ENCODE measurements at regions not wholly inside any gene's neighbourhood (a gene's known extent, or its start where the extent isn't known, plus 50 kb on each side); places are given as distances from the start of the nearest gene placed in this dataset.

DNA sequence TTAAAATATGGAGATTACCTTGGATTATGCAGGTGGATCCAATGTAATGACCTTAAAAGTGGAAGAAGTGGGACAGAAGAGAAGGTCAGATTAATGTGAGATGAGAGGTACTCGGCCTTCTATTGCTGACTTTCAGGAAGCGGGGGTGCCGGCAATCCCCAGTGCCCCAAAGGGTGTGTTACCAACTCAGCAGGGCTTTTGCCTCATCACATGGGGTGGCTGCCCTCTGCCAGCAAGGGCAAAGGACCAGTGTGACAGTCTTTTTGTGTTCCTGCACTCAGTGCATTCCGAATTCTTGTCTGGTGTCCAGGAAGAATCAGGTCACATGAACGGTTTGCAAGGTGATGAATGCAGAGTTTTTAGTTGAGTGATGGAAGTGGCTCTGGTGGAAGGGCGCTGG lies 624.2 kb downstream of the COL12A1 start:
- no peak for DNase-seq (ENCODE audit: low read depth)
- TF ChIP-seq, protein P1, sequence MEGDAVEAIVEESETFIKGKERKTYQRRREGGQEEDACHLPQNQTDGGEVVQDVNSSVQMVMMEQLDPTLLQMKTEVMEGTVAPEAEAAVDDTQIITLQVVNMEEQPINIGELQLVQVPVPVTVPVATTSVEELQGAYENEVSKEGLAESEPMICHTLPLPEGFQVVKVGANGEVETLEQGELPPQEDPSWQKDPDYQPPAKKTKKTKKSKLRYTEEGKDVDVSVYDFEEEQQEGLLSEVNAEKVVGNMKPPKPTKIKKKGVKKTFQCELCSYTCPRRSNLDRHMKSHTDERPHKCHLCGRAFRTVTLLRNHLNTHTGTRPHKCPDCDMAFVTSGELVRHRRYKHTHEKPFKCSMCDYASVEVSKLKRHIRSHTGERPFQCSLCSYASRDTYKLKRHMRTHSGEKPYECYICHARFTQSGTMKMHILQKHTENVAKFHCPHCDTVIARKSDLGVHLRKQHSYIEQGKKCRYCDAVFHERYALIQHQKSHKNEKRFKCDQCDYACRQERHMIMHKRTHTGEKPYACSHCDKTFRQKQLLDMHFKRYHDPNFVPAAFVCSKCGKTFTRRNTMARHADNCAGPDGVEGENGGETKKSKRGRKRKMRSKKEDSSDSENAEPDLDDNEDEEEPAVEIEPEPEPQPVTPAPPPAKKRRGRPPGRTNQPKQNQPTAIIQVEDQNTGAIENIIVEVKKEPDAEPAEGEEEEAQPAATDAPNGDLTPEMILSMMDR (IDR thresholded peaks at IDR 0.05; ENCODE audit: insufficient read depth, low read length), result no peak
- H3K4me3 ChIP-seq (ENCODE audit: low read depth, low read length), result no peak overlapping the region

DNA sequence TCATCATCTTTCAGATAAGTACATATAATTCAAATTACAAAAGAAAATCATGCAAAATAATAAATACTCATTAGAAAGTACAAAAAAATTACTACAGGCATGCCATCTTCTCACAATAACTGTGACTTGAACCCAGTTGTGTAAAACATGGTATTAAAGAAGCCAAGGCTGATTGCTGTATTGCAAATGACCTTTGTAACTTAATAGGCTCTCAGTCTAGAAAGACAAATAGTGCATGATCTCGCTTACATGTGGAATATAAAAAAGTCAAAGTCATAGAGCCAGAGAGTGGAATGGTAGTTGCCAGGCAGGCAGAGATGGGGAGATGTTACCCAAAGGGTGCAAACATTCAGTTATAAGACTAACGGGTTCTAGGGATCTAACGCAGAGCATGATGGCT lies 626.1 kb downstream of the COL12A1 start:
- DNase-seq (ENCODE audit: low read depth), result no peak
- TF ChIP-seq, protein P1 (IDR thresholded peaks at IDR 0.05; ENCODE audit: insufficient read depth, low read length), result no peak
- no peak overlapping the region for H3K4me3 ChIP-seq (ENCODE audit: low read depth, low read length)

DNA sequence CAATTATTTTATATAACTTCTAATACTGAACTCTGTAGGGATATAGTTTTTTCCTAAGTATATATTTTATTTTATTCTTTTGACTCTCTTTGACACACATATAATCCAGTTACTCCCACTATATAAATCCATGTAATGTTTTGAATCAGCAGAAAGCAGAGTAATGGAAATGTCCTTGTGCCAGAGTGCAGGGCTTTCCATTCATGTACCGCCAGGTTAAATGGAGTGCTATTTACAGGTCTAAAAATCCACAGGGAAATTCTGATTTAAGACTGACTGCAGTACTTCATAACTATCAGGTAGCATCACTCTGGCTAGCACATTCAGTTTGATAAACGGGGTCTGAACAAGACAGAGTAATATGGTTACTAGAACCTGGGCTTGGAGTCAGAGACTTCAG lies 626.8 kb downstream of the COL12A1 start:
- TF ChIP-seq, protein P1 (IDR thresholded peaks at IDR 0.05; ENCODE audit: insufficient read depth, low read length), result no peak
- no peak for DNase-seq (ENCODE audit: low read depth)
- no peak overlapping the region for H3K4me3 ChIP-seq (ENCODE audit: low read depth, low read length)

DNA sequence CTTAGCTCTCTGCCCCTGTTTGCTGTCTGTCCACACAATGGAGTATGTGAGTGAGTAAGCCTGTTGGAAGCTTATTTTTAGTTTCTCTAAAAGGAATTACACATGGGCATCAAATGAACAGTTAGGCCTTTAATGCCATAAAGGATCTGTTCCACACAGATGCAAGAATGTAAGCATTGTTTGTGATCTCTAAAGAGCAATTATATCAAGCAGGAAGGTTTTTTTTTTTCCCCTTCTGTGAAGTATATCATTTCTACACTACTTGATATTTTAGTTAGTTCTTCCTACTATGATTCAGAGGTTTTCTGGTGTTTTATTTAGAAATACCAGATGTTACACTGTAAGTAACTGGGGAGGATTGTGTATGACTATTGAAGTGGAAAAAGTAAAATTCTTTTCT lies 627.5 kb downstream of the COL12A1 start:
- DNase-seq (ENCODE audit: low read depth), result peak; percentile 71
- H3K4me3 ChIP-seq (ENCODE audit: low read depth, low read length), result no peak overlapping the region
- TF ChIP-seq, protein P1 (IDR thresholded peaks at IDR 0.05; ENCODE audit: insufficient read depth, low read length), result no peak

DNA sequence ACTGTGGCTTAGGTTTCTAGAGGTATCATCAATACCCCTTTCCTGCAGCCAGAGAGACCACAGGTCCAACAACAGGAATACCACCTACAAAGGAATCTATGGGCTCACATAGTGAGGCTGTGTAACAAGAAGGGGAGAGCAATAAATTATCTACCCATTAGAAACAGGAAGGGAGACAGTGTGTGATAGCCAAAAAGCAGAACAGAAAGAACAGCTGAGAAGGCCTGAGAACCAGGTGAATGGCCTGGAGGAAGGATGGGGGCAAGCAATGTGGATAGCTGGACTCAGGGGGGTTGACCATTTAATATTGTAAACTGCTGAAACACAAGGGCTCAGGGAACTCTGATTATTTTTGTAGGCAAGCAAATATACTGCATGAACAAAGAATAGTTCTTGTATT lies 628.2 kb downstream of the COL12A1 start:
- DNase-seq (ENCODE audit: low read depth), result no peak
- TF ChIP-seq, protein P1 (IDR thresholded peaks at IDR 0.05; ENCODE audit: insufficient read depth, low read length), result no peak

DNA sequence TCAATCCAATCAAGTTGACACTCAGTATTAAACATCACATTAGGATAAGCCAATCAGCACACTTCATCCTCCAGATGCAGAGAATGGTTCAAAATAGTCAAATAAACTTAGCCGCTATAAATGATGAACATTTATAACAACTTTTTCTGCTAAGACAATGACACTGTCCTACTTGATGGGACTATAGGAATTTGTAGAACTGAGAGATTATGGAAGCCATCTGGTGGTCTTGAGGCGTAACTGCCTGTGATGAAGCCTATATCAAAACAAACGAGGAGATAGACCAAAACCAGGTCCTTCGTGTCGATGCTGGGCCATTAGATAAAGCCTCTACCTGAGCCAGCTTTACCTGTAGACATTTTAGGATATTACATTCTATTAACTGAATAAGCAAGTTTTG lies 631.1 kb downstream of the COL12A1 start:
- peak; percentile 15 for DNase-seq (ENCODE audit: low read depth)
- H3K4me3 ChIP-seq (ENCODE audit: low read depth, low read length), result no peak overlapping the region
- TF ChIP-seq, protein P1 (IDR thresholded peaks at IDR 0.05; ENCODE audit: insufficient read depth, low read length), result peak; percentile 59

More for the DNA sequence above, 628.2 kb downstream of the COL12A1 start:
- no peak overlapping the region for H3K4me3 ChIP-seq (ENCODE audit: low read depth, low read length)

DNA sequence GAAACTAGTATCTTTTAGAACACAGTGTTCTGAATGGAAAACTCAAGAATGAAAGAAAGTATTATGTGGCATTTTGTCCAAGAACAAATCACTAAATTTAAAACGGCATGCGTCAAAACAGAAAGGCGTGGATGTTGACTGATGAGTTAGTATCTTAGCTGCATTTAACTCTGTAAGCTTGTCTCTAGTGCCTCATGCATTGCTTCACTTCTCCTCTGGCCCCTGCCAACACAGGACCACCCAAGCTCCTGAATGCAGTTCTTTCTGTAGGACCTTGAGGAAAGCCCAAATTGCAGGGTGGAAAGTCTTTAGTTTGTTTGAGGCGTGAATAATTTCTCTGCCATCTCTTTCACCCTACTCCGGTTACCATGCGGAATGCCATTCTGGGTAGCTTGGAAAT lies 632.2 kb downstream of the COL12A1 start:
- TF ChIP-seq, protein P1 (IDR thresholded peaks at IDR 0.05; ENCODE audit: insufficient read depth, low read length), result no peak
- H3K4me3 ChIP-seq (ENCODE audit: low read depth, low read length), result no peak overlapping the region
- no peak for DNase-seq (ENCODE audit: low read depth)

Measured in fibroblast of the aortic adventitia (primary cell).